Spleen (tissue), 11 donors: ENCODE measurements at regions not wholly inside any gene's neighbourhood (a gene's known extent, or its start where the extent isn't known, plus 50 kb on each side); places are given as distances from the start of the nearest gene placed in this dataset.

Experiments
- DNase-seq: peaks from one replicate; pipeline ENCODE4 v3.0.0-alpha.2; 2020
- H3K27ac ChIP-seq, 8 donors: fragments of 200-600 bp; sonication (generic) in 7 of 8; 1 replicate in 4 of 8; 2 replicates in 4 of 8; pipeline versions ENCODE4 v1.5.0 to v1.8.0; 2016 to 2021; ENCODE audit warnings: inconsistent platforms in 4 of 8, mild to moderate bottlenecking in 4 of 8, moderate library complexity in 1 of 8
- H3K27me3 ChIP-seq, 7 donors: fragments of 200-600 bp; sonication (generic) in 6 of 7; replicated peaks in 1 of 7; 1 replicate in 4 of 7; 2 replicates in 3 of 7; pipeline versions ENCODE4 v1.5.0 to v1.8.0; 2016 to 2021; ENCODE audit warnings: inconsistent platforms in 3 of 7, mild to moderate bottlenecking in 1 of 7
- H3K36me3 ChIP-seq, 6 donors: fragments of 200-600 bp; sonication (generic) in 5 of 6; 1 replicate in 4 of 6; 2 replicates in 2 of 6; pipeline versions ENCODE4 v1.5.0 to v1.8.0; 2016 to 2021; ENCODE audit warnings: inconsistent platforms in 2 of 6
- H3K4me1 ChIP-seq, 6 donors: fragments of 200-600 bp; sonication (generic) in 5 of 6; 1 replicate in 3 of 6; 2 replicates in 3 of 6; pipeline versions ENCODE4 v1.5.0 to v1.8.0; 2016 to 2021; ENCODE audit warnings: inconsistent platforms in 3 of 6
- H3K4me3 ChIP-seq, 8 donors: fragments of 200-600 bp; sonication (generic) in 7 of 8; 1 replicate in 4 of 8; 2 replicates in 4 of 8; pipeline versions ENCODE4 v1.5.0 to v1.8.0; 2016 to 2021; ENCODE audit warnings: inconsistent platforms in 4 of 8, mild to moderate bottlenecking in 4 of 8, moderate library complexity in 2 of 8
- H3K9me3 ChIP-seq, 8 donors: fragments of 200-600 bp; sonication (generic) in 7 of 8; 1 replicate in 4 of 8; 2 replicates in 4 of 8; pipeline versions ENCODE4 v1.5.0 to v1.8.0; 2016 to 2021; ENCODE audit warnings: inconsistent platforms in 4 of 8
- POLR2A ChIP-seq, 3 donors: fragments of 450-650 bp; IDR thresholded peaks; one replicate each; pipeline ENCODE4 v1.5.1; 2017; ENCODE audit warnings: antibody characterized with exemption in 3 of 3, mild to moderate bottlenecking in 1 of 3
- POLR2AphosphoS5 ChIP-seq, 3 donors: sonication (generic); formaldehyde crosslinking; IDR thresholded peaks; one replicate each; pipeline ENCODE4 v1.5.1; 2017; ENCODE audit warnings: antibody characterized with exemption in 3 of 3
- WGBS, 5 donors: extraction: QIAGEN DNeasy Blood & Tissue Kit in 3 of 5; methylation state at CpG; one replicate each; pipeline versions ENCODE4 v1.1.5 to v1.1.7; 2013 to 2018; 5-methylcytosine and 5-hydroxymethylcytosine counted together
- intact Hi-C: fragments of 100-400 bp; cut with DNase I; formaldehyde crosslinking; loops from one replicate; pipeline ENCODE4 v1.15.0; 2023; ENCODE audit warnings: low total_unique reads
- TF ChIP-seq, protein P1 (sequence below), 11 experiments: fragments of 200-600 bp in 7 of 11; fragments of 450-650 bp in 4 of 11; sonication (generic) in 4 of 11; IDR thresholded peaks in 8 of 11; conservative IDR thresholded peaks in 3 of 11; 1 replicate in 7 of 11; 2 replicates in 4 of 11; pipeline versions ENCODE4 v1.4.0 to v1.8.0; 2016 to 2021; ENCODE audit warnings: antibody characterized with exemption in 11 of 11, inconsistent platforms in 4 of 11, mild to moderate bottlenecking in 1 of 11
- donor health status: healthy with polysubstance abuse.
- donor health status: DM: no; HTN: no; CAD: no; lungs with moderate emphysema.
- donor health status: DM: no; HTN: no; CAD: no.
- donor health status: Bipolar disorder and iron deficiency.
- donor health status: healthy.
- donor health status: DM: no; HTN: no; CAD: no.
- donor health status: DM: yes; HTN: yes; CAD: no.

DNA sequence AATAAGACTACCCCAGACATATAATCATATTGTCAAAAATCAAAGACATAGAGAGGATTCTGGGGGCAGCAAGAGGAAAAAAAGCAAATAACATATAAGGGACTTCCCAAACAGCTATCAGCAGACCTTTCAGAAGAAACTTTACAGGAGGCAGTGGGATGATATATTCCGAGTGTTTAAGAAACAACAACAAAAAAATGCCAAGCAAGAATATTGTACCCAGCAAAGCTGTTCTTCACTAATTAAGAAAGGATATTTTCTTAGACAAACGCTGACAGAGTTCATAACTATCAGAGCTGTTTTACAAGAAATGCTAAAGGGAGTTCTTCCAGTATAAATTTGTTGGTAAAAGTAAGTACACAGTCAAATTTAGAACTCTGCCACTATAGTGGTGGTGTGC lies 243.3 kb upstream of the AFDN start:
- DNase-seq, result no peak
- no peaks in the 10 kb centered on the region for H3K4me1 ChIP-seq
- no peak overlapping the region for H3K4me3 ChIP-seq
- no peaks in the 10 kb centered on the region for H3K36me3 ChIP-seq
- intact Hi-C loops, result no loop called here
- TF ChIP-seq, protein P1, sequence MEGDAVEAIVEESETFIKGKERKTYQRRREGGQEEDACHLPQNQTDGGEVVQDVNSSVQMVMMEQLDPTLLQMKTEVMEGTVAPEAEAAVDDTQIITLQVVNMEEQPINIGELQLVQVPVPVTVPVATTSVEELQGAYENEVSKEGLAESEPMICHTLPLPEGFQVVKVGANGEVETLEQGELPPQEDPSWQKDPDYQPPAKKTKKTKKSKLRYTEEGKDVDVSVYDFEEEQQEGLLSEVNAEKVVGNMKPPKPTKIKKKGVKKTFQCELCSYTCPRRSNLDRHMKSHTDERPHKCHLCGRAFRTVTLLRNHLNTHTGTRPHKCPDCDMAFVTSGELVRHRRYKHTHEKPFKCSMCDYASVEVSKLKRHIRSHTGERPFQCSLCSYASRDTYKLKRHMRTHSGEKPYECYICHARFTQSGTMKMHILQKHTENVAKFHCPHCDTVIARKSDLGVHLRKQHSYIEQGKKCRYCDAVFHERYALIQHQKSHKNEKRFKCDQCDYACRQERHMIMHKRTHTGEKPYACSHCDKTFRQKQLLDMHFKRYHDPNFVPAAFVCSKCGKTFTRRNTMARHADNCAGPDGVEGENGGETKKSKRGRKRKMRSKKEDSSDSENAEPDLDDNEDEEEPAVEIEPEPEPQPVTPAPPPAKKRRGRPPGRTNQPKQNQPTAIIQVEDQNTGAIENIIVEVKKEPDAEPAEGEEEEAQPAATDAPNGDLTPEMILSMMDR (IDR thresholded peaks at IDR 0.05 in 8 of 11, conservative IDR thresholded peaks at IDR 0.05 in 3 of 11), result no peak
- TF ChIP-seq POLR2AphosphoS5 (IDR thresholded peaks at IDR 0.05) (no peak), POLR2A (IDR thresholded peaks at IDR 0.05) (no peak)
- peaks cover 3 to 39% (median 22%) of the 10 kb centered on the region in 8 donors for H3K9me3 ChIP-seq
- 86 to 94% (median 89%) methylated on average over 2 of the region's 2 CpGs for WGBS, 5 donors
- no peak overlapping the region for H3K27ac ChIP-seq
- no peaks in the 10 kb centered on the region for H3K27me3 ChIP-seq

DNA sequence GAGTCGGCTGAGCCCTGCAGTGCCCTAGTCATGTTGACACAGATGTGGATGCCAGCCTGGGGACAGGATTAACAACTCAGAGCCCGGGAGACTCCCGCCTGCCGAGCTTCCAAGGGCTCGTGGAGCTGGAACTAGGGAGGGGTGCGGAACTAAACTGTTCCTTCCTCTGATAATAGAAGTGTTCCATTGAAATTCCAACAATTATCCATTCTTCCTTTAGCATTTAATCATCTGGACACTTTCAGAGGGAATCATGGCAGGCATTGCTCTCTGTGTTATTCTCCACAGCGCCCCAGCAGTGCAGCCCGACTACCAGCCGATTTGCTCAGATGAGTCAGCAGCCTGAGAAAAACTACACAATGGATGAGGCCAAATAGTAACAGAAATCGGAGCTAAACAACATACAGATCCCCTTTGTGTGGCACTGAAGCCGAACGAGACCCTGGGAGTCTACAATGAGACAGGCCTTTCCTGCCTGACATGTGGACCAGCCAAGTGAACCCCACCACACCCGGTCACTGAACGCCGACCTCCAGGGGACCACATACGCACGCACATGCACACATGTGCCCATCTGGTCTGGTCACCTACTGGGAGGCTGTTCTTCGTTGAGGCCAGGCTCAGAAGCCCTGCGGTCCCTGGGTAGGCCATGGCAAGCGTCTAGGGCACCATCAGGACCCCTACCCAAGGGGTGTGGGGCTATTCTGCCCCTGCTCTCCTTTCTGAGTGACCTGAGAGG lies 238.4 kb upstream of the AFDN start:
- no peaks in the 10 kb centered on the region for H3K36me3 ChIP-seq
- peaks cover 0 to 22% (median 11%) of the 10 kb centered on the region in 8 donors for H3K9me3 ChIP-seq
- intact Hi-C loops, result no loop called here
- 62 to 75% (median 62%) methylated on average over 18 to 20 of the region's 20 CpGs for WGBS, 5 donors
- no peak overlapping the region for H3K4me3 ChIP-seq
- H3K27me3 ChIP-seq, result no peaks in the 10 kb centered on the region
- H3K27ac ChIP-seq, result peak overlapping the region in 6 of 8 donors; percentile 32 to 73 (median 58)
- TF ChIP-seq, protein P1 (IDR thresholded peaks at IDR 0.05 in 8 of 11, conservative IDR thresholded peaks at IDR 0.05 in 3 of 11), result no peak
- TF ChIP-seq POLR2AphosphoS5 (IDR thresholded peaks at IDR 0.05), result peak in 2 of 3 donors; percentile 20 to 35
- DNase-seq, result no peak
- H3K4me1 ChIP-seq, result peaks cover 0 to 4% (median 0%) of the 10 kb centered on the region in 6 donors

DNA sequence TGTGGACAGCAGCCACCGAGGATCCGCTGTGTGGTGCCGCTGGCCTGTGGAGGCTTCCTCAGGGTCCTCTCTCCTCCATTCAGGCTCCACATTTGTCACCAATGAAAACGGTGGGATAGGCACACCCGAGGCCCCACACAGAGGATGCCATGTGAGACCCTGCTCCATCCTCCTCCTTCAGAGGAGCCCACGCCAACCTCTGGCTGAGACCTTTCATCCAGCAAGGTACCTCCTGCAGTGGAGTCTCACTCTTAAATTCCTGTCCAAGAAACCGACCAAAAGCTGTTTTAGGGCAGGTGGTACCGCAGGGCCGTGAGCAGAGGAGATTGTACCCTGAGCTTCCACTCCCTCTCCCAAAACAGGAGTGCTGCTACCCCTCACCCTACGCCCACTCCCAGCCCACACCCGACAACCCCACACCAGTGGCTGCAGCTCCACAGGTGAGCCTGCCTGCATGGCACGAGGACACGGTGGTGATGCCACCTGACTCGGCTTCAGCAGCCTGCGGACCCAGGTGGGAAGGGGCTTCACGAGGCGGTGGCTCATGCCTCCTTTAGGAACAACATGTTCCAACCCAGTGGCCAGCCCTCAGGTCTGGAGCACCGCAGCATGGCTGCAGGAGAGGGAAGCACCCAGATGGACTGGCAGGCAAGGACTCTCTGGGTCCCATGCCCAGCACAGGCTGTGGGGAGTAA lies 237.6 kb upstream of the AFDN start:
- peak overlapping the region in 5 of 8 donors; percentile 37 to 73 (median 69) for H3K27ac ChIP-seq
- no peaks in the 10 kb centered on the region for H3K27me3 ChIP-seq
- TF ChIP-seq, protein P1 (IDR thresholded peaks at IDR 0.05 in 8 of 11, conservative IDR thresholded peaks at IDR 0.05 in 3 of 11), result no peak
- TF ChIP-seq POLR2A (IDR thresholded peaks at IDR 0.05) (no peak), POLR2AphosphoS5 (IDR thresholded peaks at IDR 0.05) (no peak)
- WGBS, 5 donors, result 88 to 93% (median 92%) methylated on average over 14 to 18 of the region's 18 CpGs
- H3K9me3 ChIP-seq, result peaks cover 0 to 15% (median 4%) of the 10 kb centered on the region in 8 donors
- no peak for DNase-seq
- peaks cover 0 to 4% (median 0%) of the 10 kb centered on the region in 6 donors for H3K4me1 ChIP-seq
- no peaks in the 10 kb centered on the region for H3K36me3 ChIP-seq
- no peak overlapping the region for H3K4me3 ChIP-seq
- intact Hi-C loops, result no loop called here

DNA sequence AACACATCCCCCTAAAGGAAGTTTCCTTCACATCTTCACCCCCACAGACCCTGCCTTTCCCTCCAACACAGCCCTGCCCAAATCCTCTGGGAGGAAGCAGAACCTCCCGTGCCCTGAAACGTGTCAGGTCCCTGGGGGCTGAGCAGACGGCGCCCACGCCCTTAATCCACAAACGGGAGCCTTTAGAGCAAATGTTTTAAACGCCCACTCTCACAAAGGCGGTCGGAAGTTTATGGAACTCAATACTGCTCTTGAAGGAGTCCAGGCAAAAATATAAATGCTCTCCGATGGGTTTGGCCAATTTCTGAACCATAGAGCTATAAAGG lies 237.1 kb upstream of the AFDN start:
- H3K36me3 ChIP-seq, result no peaks in the 10 kb centered on the region
- no peak overlapping the region for H3K4me3 ChIP-seq
- peaks cover 0 to 4% (median 0%) of the 10 kb centered on the region in 6 donors for H3K4me1 ChIP-seq
- DNase-seq, result no peak
- no peaks in the 10 kb centered on the region for H3K27me3 ChIP-seq
- intact Hi-C loops, result no loop called here
- H3K27ac ChIP-seq, result no peak overlapping the region
- peaks cover 0 to 10% (median 0%) of the 10 kb centered on the region in 8 donors for H3K9me3 ChIP-seq
- 57 to 74% (median 64%) methylated on average over 9 to 10 of the region's 10 CpGs for WGBS, 5 donors
- TF ChIP-seq POLR2AphosphoS5 (IDR thresholded peaks at IDR 0.05) (no peak), POLR2A (IDR thresholded peaks at IDR 0.05) (no peak)
- TF ChIP-seq, protein P1 (IDR thresholded peaks at IDR 0.05 in 8 of 11, conservative IDR thresholded peaks at IDR 0.05 in 3 of 11), result no peak
